ENCODE measurements at regions not wholly inside any gene's neighbourhood (a gene's known extent, or its start where the extent isn't known, plus 50 kb on each side); places are given as distances from the start of the nearest gene placed in this dataset.

DNA sequence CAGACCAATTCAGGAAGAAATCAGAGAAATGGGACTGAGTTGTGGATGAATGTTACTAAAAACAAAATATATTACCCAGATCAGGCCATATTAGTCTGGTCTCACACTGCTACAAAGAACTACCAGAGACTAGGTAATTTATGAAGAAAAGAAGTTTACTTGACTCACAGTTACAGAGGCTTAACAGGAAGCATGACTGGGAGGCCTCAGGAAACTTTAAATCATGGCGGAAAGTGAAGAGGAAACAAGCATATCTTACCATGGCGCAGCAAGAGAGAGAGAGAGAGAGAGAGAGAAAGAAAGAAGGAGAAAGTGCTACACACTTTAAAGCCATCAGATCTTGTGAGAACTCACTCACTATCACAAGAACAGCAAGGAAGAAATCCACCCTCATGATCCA lies 636.8 kb upstream of the GRM3 start:
- no peak for TF ChIP-seq POLR2A (IDR thresholded peaks at IDR 0.05)
- no peak for TF ChIP-seq CTCF (IDR thresholded peaks at IDR 0.05 in 8 of 11, conservative IDR thresholded peaks at IDR 0.05 in 3 of 11)
- TF ChIP-seq POLR2AphosphoS5 (IDR thresholded peaks at IDR 0.05) = no peak

All from spleen (tissue), 7 donors.